GM12891 (cell line): ENCODE measurements at regions not wholly inside any gene's neighbourhood (a gene's known extent, or its start where the extent isn't known, plus 50 kb on each side); places are given as distances from the start of the nearest gene placed in this dataset.

ENCODE experiments used
- PAX5 ChIP-seq: IDR thresholded peaks from 2 replicates; pipeline ENCODE4 v1.6.1; 2011; ENCODE audit warnings: low read length, moderate library complexity, mild to moderate bottlenecking; ENCODE audit not compliant: insufficient read depth, severe bottlenecking
- POLR2A ChIP-seq: IDR thresholded peaks from 2 replicates; pipeline ENCODE4 v1.6.1; 2011; ENCODE audit warnings: low read depth, low read length, control low read depth
- POLR2AphosphoS5 ChIP-seq: IDR thresholded peaks from 2 replicates; pipeline ENCODE4 v1.6.1; 2011; ENCODE audit warnings: low read depth, low read length, control low read depth
- POU2F2 ChIP-seq: IDR thresholded peaks from 2 replicates; pipeline ENCODE4 v1.6.1; 2011; ENCODE audit warnings: low read depth, mild to moderate bottlenecking, control low read depth, low read length, moderate library complexity
- SPI1 ChIP-seq: IDR thresholded peaks from 2 replicates; pipeline ENCODE4 v1.6.1; 2011; ENCODE audit warnings: low read depth, low read length, control low read depth
- TAF1 ChIP-seq: IDR thresholded peaks from 2 replicates; pipeline ENCODE4 v1.6.1; 2011; ENCODE audit warnings: low read depth, low read length, control low read depth

DNA sequence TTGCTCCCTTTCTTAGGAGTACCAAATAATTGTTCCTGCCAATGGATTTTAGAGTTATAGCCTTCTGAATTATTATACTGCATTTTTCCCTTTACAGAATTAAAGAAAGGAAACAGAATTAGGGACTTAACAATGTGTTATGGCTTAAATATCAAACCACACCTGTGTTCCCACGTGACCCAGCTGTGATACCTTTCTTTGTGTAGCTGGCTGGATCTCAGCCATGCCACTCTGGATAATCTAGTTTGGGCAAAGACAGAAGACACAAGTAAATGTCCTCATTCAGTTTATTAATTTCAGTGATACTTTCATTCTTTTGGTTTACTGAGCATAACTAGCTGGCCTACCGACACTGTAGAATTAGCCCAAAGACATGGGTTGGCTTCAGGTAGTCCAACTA lies 417.2 kb upstream of the ADAMTS16 start:
- TF ChIP-seq POLR2A (no peak), POLR2AphosphoS5 (no peak), TAF1 (no peak), PAX5 (no peak), SPI1 (no peak), POU2F2 (no peak)
